Peyer's patch (tissue), 4 donors: ENCODE measurements at regions not wholly inside any gene's neighbourhood (a gene's known extent, or its start where the extent isn't known, plus 50 kb on each side); places are given as distances from the start of the nearest gene placed in this dataset.
"Not testable (repeated sequence)": the region's sequence is repeated elsewhere in the genome, so short reads cannot be mapped to it uniquely, and the experiment has no call there.

Source experiments
- CTCF ChIP-seq, 6 experiments: fragments of 450-650 bp in 4 of 6; fragments of 200-600 bp in 2 of 6; sonication (generic) in 1 of 6; IDR thresholded peaks; one replicate each; pipeline ENCODE4 v1.5.1; 2017 to 2019; ENCODE audit warnings: antibody characterized with exemption in 6 of 6, mild to moderate bottlenecking in 3 of 6, moderate library complexity in 1 of 6
- POLR2A ChIP-seq, 2 donors: fragments of 450-650 bp; IDR thresholded peaks; one replicate each; pipeline ENCODE4 v1.5.1; 2017; ENCODE audit warnings: antibody characterized with exemption in 2 of 2, mild to moderate bottlenecking in 2 of 2, moderate library complexity in 2 of 2

- TF ChIP-seq CTCF, POLR2A (IDR thresholded peaks at IDR 0.05): not testable (repeated sequence)
These were observed 659.7 kb downstream of the TRHDE start for GRCh38 chr12:72931838-72932237.
